ENCODE measurements at regions not wholly inside any gene's neighbourhood (a gene's known extent, or its start where the extent isn't known, plus 50 kb on each side); places are given as distances from the start of the nearest gene placed in this dataset.
"Not testable (repeated sequence)": the region's sequence is repeated elsewhere in the genome, so short reads cannot be mapped to it uniquely, and the experiment has no call there.

- H3K4me3 Mint-ChIP-seq (ENCODE audit: low read depth, unreplicated experiment) = no peak overlapping the region
- no peaks in the 10 kb centered on the region for H3K4me1 Mint-ChIP-seq (ENCODE audit: low read depth, unreplicated experiment)
- H3K27me3 Mint-ChIP-seq (ENCODE audit: unreplicated experiment) = peaks cover 14% of the 10 kb centered on the region
- no TSS peak for BruUV-seq (replicated peaks)
- intact Hi-C loops (cut with micrococcal nuclease; ENCODE audit: unreplicated experiment) = no loop called here
- CTCF ChIA-PET = no interaction called here
- H3K27ac Mint-ChIP-seq (ENCODE audit: unreplicated experiment) = no peak overlapping the region
- DNase-seq = no peak
- H3K9me3 Mint-ChIP-seq (ENCODE audit: low read depth, unreplicated experiment) = no peaks in the 10 kb centered on the region
- H3K36me3 Mint-ChIP-seq (ENCODE audit: insufficient read depth, unreplicated experiment) = no peaks in the 10 kb centered on the region
- TF ChIP-seq CTCF (IDR thresholded peaks at IDR 0.05; ENCODE audit: unreplicated experiment) = no peak
Observed at GRCh38 chr6:130494729-130495128, 128.9 kb downstream of the TMEM200A start.

- no peaks in the 10 kb centered on the region for H3K36me3 Mint-ChIP-seq (ENCODE audit: insufficient read depth, unreplicated experiment)
- DNase-seq = no peak
- intact Hi-C loops (cut with micrococcal nuclease; ENCODE audit: unreplicated experiment) = no loop called here
Observed at GRCh38 chr6:130500693-130501092, 134.9 kb downstream of the TMEM200A start.

GRCh38 chr6:130503146-130503545 is 137.3 kb downstream of the TMEM200A start:
- TF ChIP-seq CTCF (IDR thresholded peaks at IDR 0.05; ENCODE audit: unreplicated experiment) = no peak
- intact Hi-C loops (cut with micrococcal nuclease; ENCODE audit: unreplicated experiment) = no loop called here
- no peaks in the 10 kb centered on the region for H3K27me3 Mint-ChIP-seq (ENCODE audit: unreplicated experiment)
- no peaks in the 10 kb centered on the region for H3K36me3 Mint-ChIP-seq (ENCODE audit: insufficient read depth, unreplicated experiment)
- no peaks in the 10 kb centered on the region for H3K9me3 Mint-ChIP-seq (ENCODE audit: low read depth, unreplicated experiment)
- no peak overlapping the region for H3K4me3 Mint-ChIP-seq (ENCODE audit: low read depth, unreplicated experiment)
- CTCF ChIA-PET = no interaction called here
- no TSS peak for BruUV-seq (replicated peaks)
- DNase-seq = no peak
- H3K27ac Mint-ChIP-seq (ENCODE audit: unreplicated experiment) = no peak overlapping the region
- no peaks in the 10 kb centered on the region for H3K4me1 Mint-ChIP-seq (ENCODE audit: low read depth, unreplicated experiment)

More at GRCh38 chr6:130500693-130501092, 134.9 kb downstream of the TMEM200A start:
- BruUV-seq (replicated peaks) = no TSS peak
- H3K4me1 Mint-ChIP-seq (ENCODE audit: low read depth, unreplicated experiment) = no peaks in the 10 kb centered on the region
- TF ChIP-seq CTCF (IDR thresholded peaks at IDR 0.05; ENCODE audit: unreplicated experiment) = no peak
- CTCF ChIA-PET = interaction anchor here (0.7 to 1.3 kb wide), 3 partner anchors 10 to 1558 kb away, joined by 5 read pairs; no protein-coding TSS in a partner anchor
- H3K27ac Mint-ChIP-seq (ENCODE audit: unreplicated experiment) = no peak overlapping the region
- H3K27me3 Mint-ChIP-seq (ENCODE audit: unreplicated experiment) = no peaks in the 10 kb centered on the region
- no peaks in the 10 kb centered on the region for H3K9me3 Mint-ChIP-seq (ENCODE audit: low read depth, unreplicated experiment)
- no peak overlapping the region for H3K4me3 Mint-ChIP-seq (ENCODE audit: low read depth, unreplicated experiment)

GRCh38 chr6:130505808-130506598 is 140.2 kb downstream of the TMEM200A start:
- no peak for TF ChIP-seq CTCF (IDR thresholded peaks at IDR 0.05; ENCODE audit: unreplicated experiment)
- Mint-ChIP-seq H3K27ac (ENCODE audit: unreplicated experiment) (no peak overlapping the region), H3K27me3 (ENCODE audit: unreplicated experiment) (no peaks in the 10 kb centered on the region), H3K36me3 (ENCODE audit: insufficient read depth, unreplicated experiment) (no peaks in the 10 kb centered on the region), H3K4me1 (ENCODE audit: low read depth, unreplicated experiment) (no peaks in the 10 kb centered on the region), H3K9me3 (ENCODE audit: low read depth, unreplicated experiment) (no peaks in the 10 kb centered on the region), H3K4me3 (ENCODE audit: low read depth, unreplicated experiment) (no peak overlapping the region)
- no peak for DNase-seq
- BruUV-seq (replicated peaks) = no TSS peak
- CTCF ChIA-PET = no interaction called here
- intact Hi-C loops (cut with micrococcal nuclease; ENCODE audit: unreplicated experiment) = no loop called here

- H3K27ac Mint-ChIP-seq (ENCODE audit: unreplicated experiment); DNase-seq; H3K9me3 Mint-ChIP-seq (ENCODE audit: low read depth, unreplicated experiment); intact Hi-C loops (cut with micrococcal nuclease; ENCODE audit: unreplicated experiment); H3K27me3 Mint-ChIP-seq (ENCODE audit: unreplicated experiment); H3K4me3 Mint-ChIP-seq (ENCODE audit: low read depth, unreplicated experiment); H3K4me1 Mint-ChIP-seq (ENCODE audit: low read depth, unreplicated experiment); H3K36me3 Mint-ChIP-seq (ENCODE audit: insufficient read depth, unreplicated experiment); BruUV-seq (replicated peaks); CTCF ChIA-PET: not testable (repeated sequence)
Observed at GRCh38 chr6:130507005-130507665, 141.3 kb downstream of the TMEM200A start.

Data from Calu3 (cell line).